PC-3 (cell line): ENCODE measurements at regions not wholly inside any gene's neighbourhood (a gene's known extent, or its start where the extent isn't known, plus 50 kb on each side); places are given as distances from the start of the nearest gene placed in this dataset.

ENCODE experiments used
- ATAC-seq: fragments of 200-7000 bp; cut with Tn5 transposase; 2 replicates; pipeline ENCODE4 v1.9.1; 2020; ENCODE audit warnings: mild to moderate bottlenecking, moderate library complexity
- BruUV-seq: library from RNA; stranded (reverse); fragments of 400-500 nt; replicated peaks from 2 replicates; lab custom pipeline; 2021; lab: Mats Ljungman, UMichigan
- CTCF ChIA-PET: fragments of 300-600 bp; sonication (Branson Sonifier 250); formaldehyde crosslinking; loops from one replicate; lab custom pipeline; 2022; ENCODE audit warnings: antibody characterized with exemption; lab: Charles Lee
- POLR2A ChIA-PET: fragments of 300-600 bp; sonication (Branson Sonifier 250); formaldehyde crosslinking; loops from one replicate; lab custom pipeline; 2022; ENCODE audit warnings: antibody characterized with exemption; ENCODE audit not compliant: unreplicated experiment; lab: Charles Lee
- DNase-seq: peaks from one replicate; pipeline ENCODE4 v3.0.0-alpha.2; 2015
- H2AFZ ChIP-seq: fragments of 300-600 bp; sonication (generic); 2 replicates; pipeline ENCODE4 v1.6.0; 2016; ENCODE audit warnings: antibody characterized with exemption, low read length
- H3F3A ChIP-seq: fragments of 300-600 bp; sonication (generic); one replicate; pipeline ENCODE4 v1.6.0; 2017; ENCODE audit warnings: antibody characterized with exemption, low read length, control low read depth, mild to moderate bottlenecking; ENCODE audit not compliant: unreplicated experiment
- H3K27ac ChIP-seq: fragments of 300-600 bp; sonication (generic); 2 replicates; pipeline ENCODE4 v1.5.1; 2016; ENCODE audit warnings: mild to moderate bottlenecking, low read length
- H3K27me3 ChIP-seq: fragments of 300-600 bp; sonication (generic); 2 replicates; pipeline ENCODE4 v1.6.1; 2016; ENCODE audit warnings: low read length, mixed read lengths
- H3K36me3 ChIP-seq: fragments of 300-600 bp; sonication (generic); 2 replicates; pipeline ENCODE4 v1.6.1; 2016; ENCODE audit warnings: low read depth, mixed run types, low read length, mixed read lengths
- H3K4me1 ChIP-seq: fragments of 300-600 bp; sonication (generic); 2 replicates; pipeline ENCODE4 v1.5.1; 2016; ENCODE audit warnings: low read length; ENCODE audit not compliant: insufficient read depth
- H3K4me2 ChIP-seq: fragments of 300-600 bp; sonication (generic); 2 replicates; pipeline ENCODE4 v1.6.0; 2016; ENCODE audit warnings: low read length
- H3K4me3 ChIP-seq: fragments of 300-600 bp; sonication (generic); 2 replicates; pipeline ENCODE4 v1.5.1; 2016; ENCODE audit warnings: mild to moderate bottlenecking, low read length, mixed read lengths
- H3K79me2 ChIP-seq: fragments of 300-600 bp; sonication (generic); 2 replicates; pipeline ENCODE4 v1.6.1; 2017; ENCODE audit warnings: low read length, mixed read lengths
- H3K9ac ChIP-seq: fragments of 300-600 bp; sonication (generic); 2 replicates; pipeline ENCODE4 v1.6.0; 2016; ENCODE audit warnings: mild to moderate bottlenecking, low read length
- H3K9me2 ChIP-seq: fragments of 300-600 bp; sonication (generic); replicated peaks from 2 replicates; pipeline ENCODE4 v1.6.1; 2016; ENCODE audit warnings: mixed run types, low read length, mixed read lengths
- H3K9me3 ChIP-seq: fragments of 300-600 bp; sonication (generic); 2 replicates; pipeline ENCODE4 v1.6.1; 2016; ENCODE audit warnings: low read length, mixed read lengths
- H4K20me1 ChIP-seq: fragments of 300-600 bp; sonication (generic); 2 replicates; pipeline ENCODE4 v1.6.1; 2016; ENCODE audit warnings: low read length, mixed read lengths
- CTCF ChIP-seq: fragments of 300-600 bp; sonication (generic); conservative IDR thresholded peaks from 2 replicates; pipeline ENCODE4 v1.5.1; 2017; ENCODE audit warnings: antibody characterized with exemption, low read depth, mild to moderate bottlenecking, low read length
- EZH2 ChIP-seq: fragments of 300-600 bp; sonication (generic); IDR thresholded peaks from one replicate; pipeline ENCODE4 v1.6.1; 2017; ENCODE audit warnings: antibody characterized with exemption, mild to moderate bottlenecking, low read length; ENCODE audit not compliant: unreplicated experiment
- EZH2phosphoT487 ChIP-seq: fragments of 300-600 bp; sonication (generic); IDR thresholded peaks from 2 replicates; pipeline ENCODE4 v1.6.1; 2018; ENCODE audit warnings: mild to moderate bottlenecking, antibody characterized with exemption, low read length, borderline replicate concordance
- intact Hi-C: fragments of 100-400 bp; cut with micrococcal nuclease; formaldehyde crosslinking; loops from 2 replicates; pipeline ENCODE4 v1.9.0; 2023

DNA sequence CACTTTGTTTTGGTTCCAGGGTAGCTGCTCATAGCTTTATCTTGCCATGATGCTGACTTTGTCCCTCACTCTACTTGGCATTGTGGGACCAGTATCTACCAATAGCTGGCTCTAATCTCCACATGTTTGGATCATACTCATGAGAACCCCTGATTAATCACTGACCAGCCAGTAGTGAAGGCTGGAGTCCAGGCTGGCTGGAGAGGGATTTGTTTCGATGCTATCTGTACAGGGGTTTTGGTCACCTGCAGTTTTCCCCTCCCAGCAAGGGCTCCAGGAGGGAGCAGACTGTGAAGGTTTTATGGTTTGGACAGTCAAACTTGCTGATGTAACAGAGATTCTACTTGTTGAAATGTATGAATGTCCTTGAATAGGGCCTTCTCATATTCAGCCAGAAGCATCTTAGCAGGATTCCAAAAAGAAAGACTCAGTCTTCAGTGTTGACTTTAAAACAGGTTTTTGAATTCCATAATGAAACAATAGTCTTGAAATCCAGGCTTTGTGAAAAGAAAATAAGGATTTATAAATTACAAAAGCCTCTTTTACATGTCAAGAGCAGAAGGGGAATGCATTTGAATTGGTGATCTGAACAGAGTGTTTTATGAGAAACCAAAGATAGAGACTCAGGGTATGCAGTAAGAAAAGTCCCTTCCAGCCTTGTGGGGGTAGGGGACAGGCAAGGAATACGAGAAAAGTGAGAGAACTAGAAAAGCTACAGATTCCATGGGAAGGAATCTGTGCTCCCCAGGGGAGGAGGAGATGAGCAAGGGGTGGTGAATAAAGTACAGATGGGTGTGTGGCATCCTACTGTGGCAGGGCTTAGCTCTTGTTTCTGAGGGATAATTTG lies 103.1 kb upstream of the SHISA3 start:
- no peak for DNase-seq
- ChIA-PET CTCF (no interaction called here), POLR2A (interaction anchor here (0.6 kb wide), 1 partner anchor 248 kb away, joined by 3 read pairs; no protein-coding TSS in a partner anchor)
- Histone ChIP-seq H3K4me1 (peaks cover 6% of the 10 kb centered on the region; the same call in 1 of the 2 replicates), H3K9ac (no peak overlapping the region), H2AFZ (no peak overlapping the region), H3F3A (no peaks in the 10 kb centered on the region), H3K27me3 (no peaks in the 10 kb centered on the region), H3K9me2 (no peaks in the 10 kb centered on the region), H3K4me3 (no peak overlapping the region), H3K79me2 (no peaks in the 10 kb centered on the region), H3K36me3 (no peaks in the 10 kb centered on the region), H3K27ac (no peak overlapping the region), H4K20me1 (no peaks in the 10 kb centered on the region), H3K9me3 (no peaks in the 10 kb centered on the region), H3K4me2 (no peak overlapping the region)
- no TSS peak for BruUV-seq
- TF ChIP-seq EZH2phosphoT487 (no peak), EZH2 (no peak), CTCF (no peak)
- no peak for ATAC-seq
- intact Hi-C loops, result no loop called here

- no peaks in the 10 kb centered on the region for H3K79me2 ChIP-seq
- no peak overlapping the region for H2AFZ ChIP-seq
- ChIA-PET POLR2A (no interaction called here), CTCF (no interaction called here)
- H3F3A ChIP-seq, result no peaks in the 10 kb centered on the region
- H4K20me1 ChIP-seq, result no peaks in the 10 kb centered on the region
- H3K36me3 ChIP-seq, result no peaks in the 10 kb centered on the region
- no peak for ATAC-seq
- H3K4me3 ChIP-seq, result no peak overlapping the region
- no peak overlapping the region for H3K27ac ChIP-seq
- no peaks in the 10 kb centered on the region for H3K9me3 ChIP-seq
- intact Hi-C loops, result no loop called here
- peak; percentile 35 for DNase-seq
- TF ChIP-seq CTCF (0 out of 2 replicates have a peak, but pooled peaks have one; percentile 25), EZH2phosphoT487 (no peak), EZH2 (no peak)
- no peak overlapping the region for H3K9ac ChIP-seq
- H3K9me2 ChIP-seq, result no peaks in the 10 kb centered on the region
- no peaks in the 10 kb centered on the region for H3K27me3 ChIP-seq
- no peaks in the 10 kb centered on the region for H3K4me1 ChIP-seq
- BruUV-seq, result no TSS peak
- no peak overlapping the region for H3K4me2 ChIP-seq
These were observed 101.1 kb upstream of the SHISA3 start for GRCh38 chr4:42296196-42296595.

DNA sequence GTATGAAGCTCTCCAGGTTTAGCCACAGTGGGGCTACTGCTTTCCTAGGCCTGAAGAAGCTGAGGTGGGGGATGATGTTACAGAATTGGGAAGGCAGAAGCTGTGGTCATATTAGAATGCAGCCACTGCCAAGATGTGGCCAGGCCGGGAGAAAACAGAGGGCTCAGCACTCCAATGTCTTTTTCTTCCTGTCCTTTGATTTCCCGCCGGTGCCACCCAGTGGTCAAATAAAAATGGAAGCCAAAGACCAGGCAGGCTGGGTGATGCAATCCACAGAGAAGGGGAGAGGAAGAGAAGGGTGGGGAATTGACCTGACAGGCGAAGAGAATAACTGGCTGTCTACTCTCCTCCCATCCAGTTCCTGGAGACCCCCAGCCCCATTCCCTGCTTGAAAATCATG lies 94.9 kb upstream of the SHISA3 start:
- CTCF ChIA-PET, result no interaction called here
- H3K9me2 ChIP-seq, result no peaks in the 10 kb centered on the region
- DNase-seq, result peak; percentile 64
- POLR2A ChIA-PET, result no interaction called here
- ATAC-seq, result peak; percentile 60; the same call in 1 of the 2 replicates
- no TSS peak for BruUV-seq
- H3K27ac ChIP-seq, result no peak overlapping the region
- H3K9ac ChIP-seq, result no peak overlapping the region
- intact Hi-C loops, result loop anchor here (1.0 kb wide), 1 partner anchor 20 kb away; no protein-coding TSS in a partner anchor
- no peaks in the 10 kb centered on the region for H3K9me3 ChIP-seq
- H3K36me3 ChIP-seq, result no peaks in the 10 kb centered on the region
- H3K79me2 ChIP-seq, result no peaks in the 10 kb centered on the region
- H3K4me1 ChIP-seq, result no peaks in the 10 kb centered on the region
- H3K4me2 ChIP-seq, result no peak overlapping the region
- no peaks in the 10 kb centered on the region for H4K20me1 ChIP-seq
- no peak overlapping the region for H3K4me3 ChIP-seq
- H3F3A ChIP-seq, result no peaks in the 10 kb centered on the region
- H3K27me3 ChIP-seq, result no peaks in the 10 kb centered on the region
- H2AFZ ChIP-seq, result peak overlapping the region; percentile 50; the same call in 1 of the 2 replicates
- TF ChIP-seq CTCF, result peak; percentile 50
- TF ChIP-seq EZH2phosphoT487, result no peak
